ENCODE measurements at regions not wholly inside any gene's neighbourhood (a gene's known extent, or its start where the extent isn't known, plus 50 kb on each side); places are given as distances from the start of the nearest gene placed in this dataset.

GRCh38 chr10:20986049-20986448, 88.9 kb upstream of the NEBL start:
- TF ChIP-seq, protein P1, sequence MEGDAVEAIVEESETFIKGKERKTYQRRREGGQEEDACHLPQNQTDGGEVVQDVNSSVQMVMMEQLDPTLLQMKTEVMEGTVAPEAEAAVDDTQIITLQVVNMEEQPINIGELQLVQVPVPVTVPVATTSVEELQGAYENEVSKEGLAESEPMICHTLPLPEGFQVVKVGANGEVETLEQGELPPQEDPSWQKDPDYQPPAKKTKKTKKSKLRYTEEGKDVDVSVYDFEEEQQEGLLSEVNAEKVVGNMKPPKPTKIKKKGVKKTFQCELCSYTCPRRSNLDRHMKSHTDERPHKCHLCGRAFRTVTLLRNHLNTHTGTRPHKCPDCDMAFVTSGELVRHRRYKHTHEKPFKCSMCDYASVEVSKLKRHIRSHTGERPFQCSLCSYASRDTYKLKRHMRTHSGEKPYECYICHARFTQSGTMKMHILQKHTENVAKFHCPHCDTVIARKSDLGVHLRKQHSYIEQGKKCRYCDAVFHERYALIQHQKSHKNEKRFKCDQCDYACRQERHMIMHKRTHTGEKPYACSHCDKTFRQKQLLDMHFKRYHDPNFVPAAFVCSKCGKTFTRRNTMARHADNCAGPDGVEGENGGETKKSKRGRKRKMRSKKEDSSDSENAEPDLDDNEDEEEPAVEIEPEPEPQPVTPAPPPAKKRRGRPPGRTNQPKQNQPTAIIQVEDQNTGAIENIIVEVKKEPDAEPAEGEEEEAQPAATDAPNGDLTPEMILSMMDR (IDR thresholded peaks at IDR 0.05; ENCODE audit: extremely low read depth, missing control alignments) = no peak
- DNase-seq (ENCODE audit: low spot score) = no peak

DNA sequence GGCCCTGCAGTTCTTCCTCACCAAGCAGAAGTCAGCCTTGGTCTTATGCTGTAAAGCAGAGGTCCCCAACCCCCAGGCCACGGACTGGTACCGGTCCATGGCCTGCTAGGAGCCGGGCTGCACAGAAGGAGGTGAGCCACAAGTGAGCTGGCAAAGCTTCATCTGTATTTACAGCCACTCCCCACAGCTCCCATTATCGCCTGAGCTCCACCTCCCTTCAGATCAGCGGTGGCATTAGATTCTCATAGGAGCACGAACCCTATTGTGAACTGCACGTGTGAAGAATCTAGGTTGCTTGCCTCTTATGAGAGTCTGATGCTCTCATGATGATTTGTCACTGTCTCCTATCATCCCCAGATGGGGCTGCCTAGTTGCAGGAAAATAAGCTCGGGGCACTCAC, 87.6 kb upstream of the NEBL start:
- no peak for DNase-seq (ENCODE audit: low spot score)
- TF ChIP-seq, protein P1 (IDR thresholded peaks at IDR 0.05; ENCODE audit: extremely low read depth, missing control alignments) = no peak

- TF ChIP-seq, protein P1 (IDR thresholded peaks at IDR 0.05; ENCODE audit: extremely low read depth, missing control alignments) = no peak
- DNase-seq (ENCODE audit: low spot score) = no peak
Measured at GRCh38 chr10:20981419-20981953, 84.4 kb upstream of the NEBL start.

GRCh38 chr10:20978617-20979016, 81.5 kb upstream of the NEBL start:
- TF ChIP-seq, protein P1 (IDR thresholded peaks at IDR 0.05; ENCODE audit: extremely low read depth, missing control alignments) = no peak
- DNase-seq (ENCODE audit: low spot score) = no peak

GRCh38 chr10:20977300-20977699, 80.2 kb upstream of the NEBL start:
- DNase-seq (ENCODE audit: low spot score) = no peak
- TF ChIP-seq, protein P1 (IDR thresholded peaks at IDR 0.05; ENCODE audit: extremely low read depth, missing control alignments) = no peak

DNA sequence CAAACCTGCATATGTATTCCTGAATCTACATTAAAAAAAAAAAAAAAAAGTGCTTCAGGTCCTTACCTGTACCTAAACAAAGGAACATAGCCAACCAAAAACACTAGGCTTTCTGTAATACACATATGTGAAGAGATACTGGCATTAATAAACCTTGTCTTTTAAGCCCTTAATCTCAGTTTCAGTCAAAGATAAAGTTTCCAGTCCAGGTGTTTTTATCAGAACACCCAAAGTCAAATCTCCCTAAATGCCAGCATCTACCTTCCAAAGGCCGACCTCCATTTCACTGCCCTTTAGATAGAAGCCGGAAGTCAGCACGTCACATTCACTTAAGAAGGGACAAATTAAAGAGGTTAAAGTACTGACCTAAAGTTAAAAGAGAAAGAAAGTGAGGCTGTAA, 79.8 kb upstream of the NEBL start:
- TF ChIP-seq, protein P1 (IDR thresholded peaks at IDR 0.05; ENCODE audit: extremely low read depth, missing control alignments) = no peak
- no peak for DNase-seq (ENCODE audit: low spot score)

DNA sequence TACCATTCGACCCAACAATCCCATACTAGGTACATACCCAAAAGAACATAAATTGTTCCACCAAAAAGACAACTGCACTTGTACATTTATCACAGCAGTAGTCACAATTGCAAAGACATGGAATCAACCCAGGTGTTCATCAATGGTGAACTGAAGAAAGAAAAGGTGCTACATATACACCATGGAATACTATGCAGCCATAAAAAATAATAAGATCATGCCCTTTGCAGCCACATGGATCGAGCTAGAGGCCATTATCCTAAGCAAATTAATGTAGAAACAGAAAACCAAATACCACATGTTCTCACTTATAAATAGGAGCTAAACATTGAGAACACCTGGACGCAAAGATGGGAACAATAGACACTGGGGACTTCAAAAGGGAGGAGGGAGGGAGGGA, 79.3 kb upstream of the NEBL start:
- TF ChIP-seq, protein P1 (IDR thresholded peaks at IDR 0.05; ENCODE audit: extremely low read depth, missing control alignments) = no peak

More for the DNA sequence above, 79.3 kb upstream of the NEBL start:
- no peak for DNase-seq (ENCODE audit: low spot score)

Measured in GM20000 (cell line).